ENCODE measurements at regions not wholly inside any gene's neighbourhood (a gene's known extent, or its start where the extent isn't known, plus 50 kb on each side); places are given as distances from the start of the nearest gene placed in this dataset.

- H3K27me3 Mint-ChIP-seq (ENCODE audit: low read depth), result no peaks in the 10 kb centered on the region
- H3K9me3 Mint-ChIP-seq, result peaks cover 7% of the 10 kb centered on the region
- DNase-seq (no peak), ATAC-seq (no peak)
- H3K4me1 Mint-ChIP-seq (ENCODE audit: low read depth), result no peaks in the 10 kb centered on the region
- H3K4me3 Mint-ChIP-seq, result no peak overlapping the region
- H3K36me3 Mint-ChIP-seq (ENCODE audit: insufficient read depth), result no peaks in the 10 kb centered on the region
Measured at GRCh38 chr18:1928711-1929110, 642.6 kb downstream of the METTL4 start.

DNA sequence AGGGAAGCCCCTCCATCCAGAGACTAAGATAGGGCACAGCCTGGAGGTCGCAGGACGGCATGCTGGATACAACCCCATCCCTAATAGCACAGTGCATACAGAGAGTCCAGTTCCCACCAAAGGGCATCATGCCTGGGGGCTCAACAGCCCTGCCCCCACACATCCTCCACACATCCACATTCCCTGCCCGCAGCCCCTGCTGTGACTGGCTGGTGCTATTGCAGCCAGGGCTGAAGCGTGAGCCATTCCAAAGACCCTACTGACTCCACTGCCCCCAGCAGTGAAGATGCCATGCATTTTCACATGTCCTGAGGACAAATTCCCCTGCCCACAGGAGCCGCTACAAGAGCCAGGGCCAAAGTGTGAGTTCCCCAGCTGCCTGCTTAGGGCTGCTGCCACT lies 641.6 kb downstream of the METTL4 start:
- no peak for ATAC-seq

DNA sequence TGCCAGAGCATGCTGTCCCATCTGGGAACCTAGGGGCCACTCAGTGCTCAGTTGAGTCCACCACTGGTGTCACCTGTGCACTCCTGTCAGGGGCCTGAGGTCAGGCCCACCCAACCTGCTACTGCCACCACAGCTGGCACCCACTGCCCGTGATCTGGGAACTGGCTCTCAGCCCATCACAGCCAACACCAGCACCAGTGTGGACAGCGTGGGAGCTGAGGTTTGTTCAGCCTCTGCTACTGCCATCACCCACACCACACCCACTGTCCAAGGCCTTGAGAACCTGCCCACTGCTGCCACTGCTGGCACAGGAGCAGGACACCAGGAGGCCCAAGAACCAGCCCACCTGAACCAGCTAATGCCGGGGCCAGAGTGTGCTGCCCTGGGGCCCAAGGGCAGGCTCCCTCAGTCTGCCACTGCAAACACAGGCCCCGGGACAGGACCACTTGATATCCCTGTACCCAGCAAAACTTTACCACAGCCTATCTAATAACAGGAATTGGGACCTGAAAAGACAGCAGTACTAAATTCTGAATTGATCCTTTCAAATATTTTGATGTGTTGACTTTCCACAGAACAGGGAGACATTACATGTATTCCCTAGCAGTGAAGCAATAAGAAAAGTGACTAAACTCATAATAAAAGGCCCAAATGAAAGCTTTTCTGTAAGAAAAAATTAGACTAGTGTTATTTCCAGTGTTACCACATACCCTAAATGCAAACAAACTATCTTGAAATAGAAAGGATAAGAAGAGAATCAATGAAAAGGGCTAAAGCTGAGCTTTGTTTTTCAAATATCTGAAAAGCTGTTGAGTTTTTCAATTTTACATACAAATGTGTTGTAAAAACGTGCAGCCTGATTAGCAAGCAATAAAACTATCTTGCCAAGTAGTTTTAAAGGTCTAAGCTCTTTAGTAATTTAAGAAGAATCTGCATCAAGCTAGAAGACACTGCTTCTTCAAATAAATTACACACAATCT lies 640.7 kb downstream of the METTL4 start:
- H3K4me3 Mint-ChIP-seq, result no peak overlapping the region
- ATAC-seq (no peak), DNase-seq (no peak)
- H3K4me1 Mint-ChIP-seq (ENCODE audit: low read depth), result no peaks in the 10 kb centered on the region
- no peaks in the 10 kb centered on the region for H3K27me3 Mint-ChIP-seq (ENCODE audit: low read depth)
- no peaks in the 10 kb centered on the region for H3K36me3 Mint-ChIP-seq (ENCODE audit: insufficient read depth)
- peaks cover 7% of the 10 kb centered on the region for H3K9me3 Mint-ChIP-seq

More for the DNA sequence above, 641.6 kb downstream of the METTL4 start:
- peaks cover 7% of the 10 kb centered on the region for H3K9me3 Mint-ChIP-seq
- H3K4me3 Mint-ChIP-seq, result no peak overlapping the region
- no peak for DNase-seq
- H3K4me1 Mint-ChIP-seq (ENCODE audit: low read depth), result no peaks in the 10 kb centered on the region
- H3K27me3 Mint-ChIP-seq (ENCODE audit: low read depth), result no peaks in the 10 kb centered on the region
- no peaks in the 10 kb centered on the region for H3K36me3 Mint-ChIP-seq (ENCODE audit: insufficient read depth)

DNA sequence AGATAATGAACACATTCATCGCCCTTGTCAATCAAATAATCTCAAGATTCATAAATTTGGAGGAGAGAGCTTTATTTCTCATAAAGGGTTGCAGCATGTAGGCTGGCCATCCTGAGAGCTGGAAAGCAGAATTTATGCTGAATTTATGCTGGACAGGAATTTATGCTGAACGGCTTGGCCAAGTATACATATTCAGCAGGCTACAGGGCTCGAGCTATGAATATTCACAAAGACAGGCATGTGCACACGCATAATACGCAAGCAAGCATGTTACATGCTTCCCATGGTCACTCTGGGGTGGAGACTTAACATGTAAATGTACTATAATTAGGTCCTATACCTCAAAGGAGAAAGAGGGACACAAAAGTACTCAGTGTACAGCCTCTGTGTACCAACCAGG lies 618.8 kb downstream of the METTL4 start:
- ATAC-seq (no peak), DNase-seq (no peak)
- no peaks in the 10 kb centered on the region for H3K9me3 Mint-ChIP-seq
- no peak overlapping the region for H3K4me3 Mint-ChIP-seq
- no peaks in the 10 kb centered on the region for H3K36me3 Mint-ChIP-seq (ENCODE audit: insufficient read depth)
- H3K4me1 Mint-ChIP-seq (ENCODE audit: low read depth), result no peaks in the 10 kb centered on the region
- no peaks in the 10 kb centered on the region for H3K27me3 Mint-ChIP-seq (ENCODE audit: low read depth)

- H3K4me3 Mint-ChIP-seq, result no peak overlapping the region
- DNase-seq, result no peak
- no peaks in the 10 kb centered on the region for H3K9me3 Mint-ChIP-seq
- no peaks in the 10 kb centered on the region for H3K4me1 Mint-ChIP-seq (ENCODE audit: low read depth)
- no peaks in the 10 kb centered on the region for H3K36me3 Mint-ChIP-seq (ENCODE audit: insufficient read depth)
- H3K27me3 Mint-ChIP-seq (ENCODE audit: low read depth), result no peaks in the 10 kb centered on the region
- ATAC-seq, result no peak
Measured at GRCh38 chr18:1954583-1955312, 616.6 kb downstream of the METTL4 start.

DNA sequence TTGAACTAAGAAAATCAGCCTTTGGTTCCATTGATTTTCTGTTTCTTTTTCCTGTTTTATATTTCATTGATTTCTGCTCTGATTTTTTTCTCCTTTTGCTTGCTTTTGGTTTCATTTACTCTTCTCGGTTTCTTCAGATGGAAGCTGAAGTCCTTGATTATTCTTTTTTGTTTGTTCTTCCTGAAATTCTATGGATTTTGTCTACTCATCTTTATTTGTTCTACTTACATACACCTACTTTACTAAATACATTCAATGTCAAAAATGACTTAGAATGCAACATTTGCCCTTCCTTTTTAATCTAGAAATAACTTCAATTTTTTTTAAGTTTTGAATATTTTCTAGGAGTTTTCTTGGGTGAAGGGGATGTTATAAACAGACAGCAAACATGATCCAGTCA lies 612.5 kb downstream of the METTL4 start:
- H3K4me3 Mint-ChIP-seq, result no peak overlapping the region
- H3K27me3 Mint-ChIP-seq (ENCODE audit: low read depth), result no peaks in the 10 kb centered on the region
- no peaks in the 10 kb centered on the region for H3K9me3 Mint-ChIP-seq
- no peaks in the 10 kb centered on the region for H3K4me1 Mint-ChIP-seq (ENCODE audit: low read depth)
- ATAC-seq (no peak), DNase-seq (no peak)
- H3K36me3 Mint-ChIP-seq (ENCODE audit: insufficient read depth), result no peaks in the 10 kb centered on the region

- H3K27me3 Mint-ChIP-seq (ENCODE audit: low read depth), result no peaks in the 10 kb centered on the region
- ATAC-seq (no peak), DNase-seq (no peak)
- no peaks in the 10 kb centered on the region for H3K36me3 Mint-ChIP-seq (ENCODE audit: insufficient read depth)
- no peaks in the 10 kb centered on the region for H3K9me3 Mint-ChIP-seq
- H3K4me3 Mint-ChIP-seq, result no peak overlapping the region
- no peaks in the 10 kb centered on the region for H3K4me1 Mint-ChIP-seq (ENCODE audit: low read depth)
Measured at GRCh38 chr18:1965016-1965415, 606.3 kb downstream of the METTL4 start.

DNA sequence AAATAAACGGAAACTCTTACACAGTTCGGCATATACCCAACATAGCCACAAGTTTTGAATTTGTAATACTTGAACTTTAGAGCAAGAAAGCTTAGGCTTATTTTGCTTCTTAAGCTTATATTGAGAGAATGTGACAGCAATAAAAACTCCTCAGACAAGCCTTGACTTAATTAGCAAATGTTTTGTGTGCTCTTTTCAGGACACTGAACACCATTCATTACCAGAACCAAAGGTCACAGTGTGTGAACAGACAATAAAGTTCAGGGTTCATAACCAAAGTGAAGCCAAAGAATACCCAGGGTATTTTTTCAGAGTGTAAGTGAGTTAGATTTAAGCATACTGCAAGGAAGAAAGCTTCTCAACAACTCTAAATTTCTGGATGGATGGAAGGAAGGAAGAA lies 605.8 kb downstream of the METTL4 start:
- no peaks in the 10 kb centered on the region for H3K36me3 Mint-ChIP-seq (ENCODE audit: insufficient read depth)

GRCh38 chr18:1968801-1969498 lies 602.4 kb downstream of the METTL4 start:
- Mint-ChIP-seq H3K4me1 (ENCODE audit: low read depth) (no peaks in the 10 kb centered on the region), H3K36me3 (ENCODE audit: insufficient read depth) (no peaks in the 10 kb centered on the region), H3K9me3 (no peaks in the 10 kb centered on the region), H3K27me3 (ENCODE audit: low read depth) (peaks cover 2% of the 10 kb centered on the region), H3K4me3 (no peak overlapping the region)
- DNase-seq (no peak), ATAC-seq (no peak)

More for the DNA sequence above, 605.8 kb downstream of the METTL4 start:
- ATAC-seq, result no peak
- Mint-ChIP-seq H3K4me3 (no peak overlapping the region), H3K27me3 (ENCODE audit: low read depth) (no peaks in the 10 kb centered on the region), H3K4me1 (ENCODE audit: low read depth) (no peaks in the 10 kb centered on the region), H3K9me3 (no peaks in the 10 kb centered on the region)
- DNase-seq, result no peak

DNA sequence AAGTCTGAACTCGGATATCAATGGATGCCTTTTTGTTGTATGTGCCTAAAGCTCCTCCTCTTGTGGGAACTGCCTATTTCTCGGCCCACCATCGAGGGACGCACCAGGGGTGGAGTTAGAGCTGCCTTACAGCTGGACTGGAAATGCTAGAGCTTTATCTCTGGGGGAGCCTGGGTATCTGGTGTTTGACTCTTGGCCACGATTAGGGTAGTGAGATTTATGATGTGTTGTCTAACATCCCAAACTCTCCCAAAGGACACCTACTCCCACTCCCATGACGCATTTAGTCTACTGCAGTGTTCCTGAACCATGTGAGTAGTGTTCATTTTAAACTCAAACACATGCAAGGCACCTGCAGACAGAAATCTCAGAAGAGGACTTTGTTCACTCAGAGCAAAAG lies 594.8 kb downstream of the METTL4 start:
- no peaks in the 10 kb centered on the region for H3K4me1 Mint-ChIP-seq (ENCODE audit: low read depth)
- H3K36me3 Mint-ChIP-seq (ENCODE audit: insufficient read depth), result no peaks in the 10 kb centered on the region
- H3K9me3 Mint-ChIP-seq, result peaks cover 17% of the 10 kb centered on the region
- DNase-seq (no peak), ATAC-seq (no peak)
- peaks cover 2% of the 10 kb centered on the region for H3K27me3 Mint-ChIP-seq (ENCODE audit: low read depth)
- no peak overlapping the region for H3K4me3 Mint-ChIP-seq

GRCh38 chr18:1982056-1982455 lies 589.2 kb downstream of the METTL4 start:
- ATAC-seq (no peak), DNase-seq (no peak)
- Mint-ChIP-seq H3K9me3 (peaks cover 17% of the 10 kb centered on the region), H3K4me1 (ENCODE audit: low read depth) (no peaks in the 10 kb centered on the region), H3K4me3 (no peak overlapping the region), H3K36me3 (ENCODE audit: insufficient read depth) (no peaks in the 10 kb centered on the region), H3K27me3 (ENCODE audit: low read depth) (no peaks in the 10 kb centered on the region)

GRCh38 chr18:1983746-1984515 lies 587.4 kb downstream of the METTL4 start:
- H3K4me3 Mint-ChIP-seq, result no peak overlapping the region
- no peaks in the 10 kb centered on the region for H3K36me3 Mint-ChIP-seq (ENCODE audit: insufficient read depth)
- no peak for DNase-seq
- peaks cover 13% of the 10 kb centered on the region for H3K9me3 Mint-ChIP-seq
- no peak for ATAC-seq
- H3K27me3 Mint-ChIP-seq (ENCODE audit: low read depth), result no peaks in the 10 kb centered on the region
- no peaks in the 10 kb centered on the region for H3K4me1 Mint-ChIP-seq (ENCODE audit: low read depth)

- ATAC-seq, result no peak
- peaks cover 3% of the 10 kb centered on the region for H3K27me3 Mint-ChIP-seq (ENCODE audit: low read depth)
- H3K4me3 Mint-ChIP-seq, result no peak overlapping the region
- H3K4me1 Mint-ChIP-seq (ENCODE audit: low read depth), result no peaks in the 10 kb centered on the region
- DNase-seq, result no peak
- H3K9me3 Mint-ChIP-seq, result no peaks in the 10 kb centered on the region
- H3K36me3 Mint-ChIP-seq (ENCODE audit: insufficient read depth), result no peaks in the 10 kb centered on the region
Measured at GRCh38 chr18:1993866-1994265, 577.4 kb downstream of the METTL4 start.

DNA sequence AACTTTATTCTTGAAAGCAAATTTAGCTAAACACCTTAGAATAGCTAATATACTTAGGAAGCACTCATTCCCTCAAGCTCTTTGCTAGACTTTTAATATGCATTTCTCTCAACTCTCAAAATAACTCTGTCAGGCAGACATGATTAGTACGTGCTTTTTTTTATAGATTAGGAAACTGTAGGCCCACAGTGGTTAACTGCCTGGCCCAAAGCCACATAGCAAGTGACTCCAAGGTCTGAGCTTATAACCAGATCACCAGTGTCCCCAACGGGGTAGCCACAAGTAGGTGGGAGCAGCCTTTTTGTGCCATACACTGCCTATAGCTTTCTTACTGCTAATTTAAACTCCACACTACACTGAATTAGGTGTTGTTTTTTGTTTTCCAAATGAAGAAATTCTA lies 576.8 kb downstream of the METTL4 start:
- Mint-ChIP-seq H3K9me3 (no peaks in the 10 kb centered on the region), H3K27me3 (ENCODE audit: low read depth) (peaks cover 3% of the 10 kb centered on the region), H3K36me3 (ENCODE audit: insufficient read depth) (no peaks in the 10 kb centered on the region), H3K4me1 (ENCODE audit: low read depth) (no peaks in the 10 kb centered on the region), H3K4me3 (no peak overlapping the region)
- DNase-seq (no peak), ATAC-seq (no peak)
